ENCODE measurements at regions not wholly inside any gene's neighbourhood (a gene's known extent, or its start where the extent isn't known, plus 50 kb on each side); places are given as distances from the start of the nearest gene placed in this dataset.

DNA sequence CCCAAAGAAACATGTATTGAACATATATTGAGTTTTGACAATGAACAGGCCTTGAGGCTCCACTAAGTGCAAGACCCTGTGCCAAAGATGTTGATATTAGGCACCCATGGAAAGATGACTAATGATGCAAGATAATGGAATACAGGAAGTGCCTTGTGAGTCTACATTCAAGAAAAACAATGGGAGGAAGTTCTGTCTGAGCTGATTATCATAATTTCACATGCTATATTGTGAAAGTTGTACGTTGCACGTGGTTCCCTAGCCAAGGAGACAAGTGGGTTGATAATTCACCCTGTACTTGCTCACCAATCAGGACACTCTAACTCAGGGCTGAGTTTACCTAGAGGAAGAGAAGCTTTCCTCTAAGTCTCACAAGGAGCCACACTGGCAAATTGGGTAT lies 186.9 kb upstream of the STAC start:
- WGBS, result 95% methylated on average over 2 of the region's 2 CpGs
- H3K9me3 ChIP-seq (ENCODE audit: insufficient read depth, low read depth, low read length), result no peaks in the 10 kb centered on the region
- no peak overlapping the region for H3K27ac ChIP-seq (ENCODE audit: low read depth, low read length)
- no peaks in the 10 kb centered on the region for H3K4me1 ChIP-seq (ENCODE audit: insufficient read depth, low read length)
- H3K4me3 ChIP-seq (ENCODE audit: low read length), result no peak overlapping the region
- no peaks in the 10 kb centered on the region for H3K27me3 ChIP-seq (ENCODE audit: insufficient read depth, low read length)
- no peaks in the 10 kb centered on the region for H3K36me3 ChIP-seq (ENCODE audit: insufficient read depth, low read length)
- no peak overlapping the region for H3K9ac ChIP-seq (ENCODE audit: low read depth, low read length)

- Histone ChIP-seq H3K4me1 (ENCODE audit: insufficient read depth, low read length) (no peaks in the 10 kb centered on the region), H3K9me3 (ENCODE audit: insufficient read depth, low read depth, low read length) (no peaks in the 10 kb centered on the region), H3K4me3 (ENCODE audit: low read length) (no peak overlapping the region), H3K27me3 (ENCODE audit: insufficient read depth, low read length) (no peaks in the 10 kb centered on the region), H3K9ac (ENCODE audit: low read depth, low read length) (no peak overlapping the region), H3K36me3 (ENCODE audit: insufficient read depth, low read length) (no peaks in the 10 kb centered on the region), H3K27ac (ENCODE audit: low read depth, low read length) (no peak overlapping the region)
These were observed 184.2 kb upstream of the STAC start for GRCh38 chr3:36196058-36196457.

DNA sequence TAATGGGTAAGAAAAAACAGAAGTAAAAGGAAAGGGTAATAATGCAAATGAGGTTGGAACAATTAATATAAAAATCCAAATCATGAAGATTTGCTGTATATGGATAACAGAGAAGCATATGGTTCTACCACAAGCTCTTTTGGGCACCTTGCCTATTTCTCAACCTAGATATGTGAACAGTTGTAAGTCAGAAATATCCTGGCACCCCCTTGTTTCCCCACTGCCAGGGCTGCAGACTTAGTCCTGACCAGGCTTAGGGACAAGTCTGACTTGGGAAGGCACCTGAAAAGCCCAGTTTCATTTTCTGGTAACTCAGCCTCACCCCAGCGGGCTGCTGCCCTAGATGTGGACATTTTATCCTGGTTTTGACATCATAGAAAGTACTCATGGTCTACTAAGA lies 183.2 kb upstream of the STAC start:
- no peak overlapping the region for H3K9ac ChIP-seq (ENCODE audit: low read depth, low read length)
- H3K9me3 ChIP-seq (ENCODE audit: insufficient read depth, low read depth, low read length), result no peaks in the 10 kb centered on the region
- no peaks in the 10 kb centered on the region for H3K36me3 ChIP-seq (ENCODE audit: insufficient read depth, low read length)
- WGBS, result 100% methylated on average over 1 of the region's 1 CpG
- H3K27ac ChIP-seq (ENCODE audit: low read depth, low read length), result no peak overlapping the region
- H3K4me3 ChIP-seq (ENCODE audit: low read length), result no peak overlapping the region
- no peaks in the 10 kb centered on the region for H3K27me3 ChIP-seq (ENCODE audit: insufficient read depth, low read length)
- peaks cover 6% of the 10 kb centered on the region for H3K4me1 ChIP-seq (ENCODE audit: insufficient read depth, low read length)

GRCh38 chr3:36201546-36201945 lies 178.8 kb upstream of the STAC start:
- Histone ChIP-seq H3K36me3 (ENCODE audit: insufficient read depth, low read length) (no peaks in the 10 kb centered on the region), H3K27ac (ENCODE audit: low read depth, low read length) (no peak overlapping the region), H3K27me3 (ENCODE audit: insufficient read depth, low read length) (no peaks in the 10 kb centered on the region), H3K9me3 (ENCODE audit: insufficient read depth, low read depth, low read length) (no peaks in the 10 kb centered on the region), H3K4me3 (ENCODE audit: low read length) (no peak overlapping the region), H3K9ac (ENCODE audit: low read depth, low read length) (no peak overlapping the region), H3K4me1 (ENCODE audit: insufficient read depth, low read length) (peaks cover 6% of the 10 kb centered on the region)

GRCh38 chr3:36206956-36207580 lies 173.2 kb upstream of the STAC start:
- peak overlapping the region; percentile 2; the same call in 1 of the 2 replicates for H3K4me3 ChIP-seq (ENCODE audit: low read length)
- no peak overlapping the region for H3K9ac ChIP-seq (ENCODE audit: low read depth, low read length)
- peaks cover 17% of the 10 kb centered on the region for H3K4me1 ChIP-seq (ENCODE audit: insufficient read depth, low read length)
- H3K27me3 ChIP-seq (ENCODE audit: insufficient read depth, low read length), result no peaks in the 10 kb centered on the region
- no peaks in the 10 kb centered on the region for H3K9me3 ChIP-seq (ENCODE audit: insufficient read depth, low read depth, low read length)
- 25% methylated on average over 2 of the region's 4 CpGs for WGBS
- no peak overlapping the region for H3K27ac ChIP-seq (ENCODE audit: low read depth, low read length)
- no peaks in the 10 kb centered on the region for H3K36me3 ChIP-seq (ENCODE audit: insufficient read depth, low read length)

DNA sequence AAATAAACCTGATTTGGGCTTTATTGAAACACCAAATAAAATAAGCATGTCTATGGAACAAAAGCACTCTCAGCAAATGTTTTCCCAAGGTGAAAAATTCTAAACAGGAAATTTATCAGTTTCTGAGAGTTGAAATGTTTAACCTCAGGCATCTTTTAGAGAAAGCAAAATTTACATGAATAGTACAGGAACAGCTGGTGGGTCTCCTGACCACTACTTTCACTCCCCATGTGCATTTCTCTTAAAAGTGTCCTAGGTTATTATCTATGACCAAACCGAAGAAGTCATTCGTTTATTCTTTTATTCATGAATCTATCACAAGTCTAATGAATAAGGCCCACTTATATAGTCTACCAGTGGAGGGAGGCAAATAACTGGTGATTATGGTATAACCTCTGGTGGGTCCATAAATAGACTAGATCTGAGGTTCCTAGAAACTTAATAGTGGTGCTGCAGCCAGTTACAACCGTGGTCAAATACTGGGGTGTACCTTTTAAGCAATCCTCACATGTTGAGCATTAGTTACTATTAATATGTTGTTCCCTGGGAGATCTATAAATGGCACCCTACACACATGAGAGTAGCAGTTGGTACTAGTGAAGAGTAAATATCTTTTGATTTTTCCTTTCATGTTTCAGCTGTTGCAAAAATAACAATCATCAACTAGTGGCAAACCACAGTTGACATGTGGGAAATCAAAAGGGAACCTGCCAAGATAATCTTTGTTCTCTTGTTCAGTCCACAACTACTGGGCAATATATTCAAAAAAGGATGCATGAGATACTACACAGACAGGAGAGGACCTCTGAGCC lies 169.3 kb upstream of the STAC start:
- no peaks in the 10 kb centered on the region for H3K27me3 ChIP-seq (ENCODE audit: insufficient read depth, low read length)
- H3K27ac ChIP-seq (ENCODE audit: low read depth, low read length), result no peak overlapping the region
- H3K9me3 ChIP-seq (ENCODE audit: insufficient read depth, low read depth, low read length), result no peaks in the 10 kb centered on the region
- no peaks in the 10 kb centered on the region for H3K36me3 ChIP-seq (ENCODE audit: insufficient read depth, low read length)
- H3K4me3 ChIP-seq (ENCODE audit: low read length), result no peak overlapping the region
- WGBS, result 87% methylated on average over 3 of the region's 3 CpGs
- no peak overlapping the region for H3K9ac ChIP-seq (ENCODE audit: low read depth, low read length)
- H3K4me1 ChIP-seq (ENCODE audit: insufficient read depth, low read length), result peaks cover 17% of the 10 kb centered on the region

- no peaks in the 10 kb centered on the region for H3K27me3 ChIP-seq (ENCODE audit: insufficient read depth, low read length)
- no peaks in the 10 kb centered on the region for H3K9me3 ChIP-seq (ENCODE audit: insufficient read depth, low read depth, low read length)
- no peak overlapping the region for H3K9ac ChIP-seq (ENCODE audit: low read depth, low read length)
- no peaks in the 10 kb centered on the region for H3K36me3 ChIP-seq (ENCODE audit: insufficient read depth, low read length)
- no peak overlapping the region for H3K4me3 ChIP-seq (ENCODE audit: low read length)
- H3K27ac ChIP-seq (ENCODE audit: low read depth, low read length), result no peak overlapping the region
- peaks cover 15% of the 10 kb centered on the region for H3K4me1 ChIP-seq (ENCODE audit: insufficient read depth, low read length)
These were observed 168.7 kb upstream of the STAC start for GRCh38 chr3:36211652-36211999.

DNA sequence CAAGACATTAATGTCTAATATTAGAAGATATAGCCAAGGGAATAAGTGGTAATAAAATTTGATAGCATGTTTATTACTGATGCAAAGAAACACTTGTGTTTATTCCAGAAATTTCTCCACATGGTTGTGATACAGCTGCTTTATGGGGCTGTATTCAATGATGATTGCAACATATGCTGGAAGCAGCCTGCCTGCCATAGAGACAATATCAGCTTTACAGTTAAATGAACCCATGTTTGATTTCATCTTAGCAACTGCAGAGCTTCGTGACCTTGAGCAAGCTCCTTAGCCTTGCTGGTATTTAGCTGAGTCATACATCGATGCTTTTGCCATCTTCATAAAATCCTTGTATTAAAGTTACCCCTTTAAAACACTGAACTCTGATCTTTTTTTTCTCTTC lies 168.1 kb upstream of the STAC start:
- no peak overlapping the region for H3K4me3 ChIP-seq (ENCODE audit: low read length)

DNA sequence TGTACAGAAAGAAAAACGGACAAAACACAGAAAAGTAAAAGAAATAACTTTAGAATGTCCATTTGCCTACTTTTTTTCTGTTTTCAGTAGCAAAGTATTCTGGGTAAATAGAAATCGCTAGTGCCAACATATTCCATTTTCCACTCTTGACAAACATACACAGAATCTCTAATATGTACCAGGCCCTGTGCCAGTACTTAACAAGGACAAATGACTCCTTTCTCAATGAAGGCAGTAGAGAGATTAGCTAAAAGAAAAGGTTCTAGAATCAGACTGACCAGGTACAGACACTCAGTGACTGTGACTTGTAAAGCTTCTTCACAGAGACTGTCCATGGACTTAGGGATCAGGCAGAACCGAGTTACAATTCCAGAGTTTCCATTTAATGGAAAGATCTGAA lies 165.8 kb upstream of the STAC start:
- H3K36me3 ChIP-seq (ENCODE audit: insufficient read depth, low read length), result no peaks in the 10 kb centered on the region
- no peak overlapping the region for H3K9ac ChIP-seq (ENCODE audit: low read depth, low read length)
- no peak overlapping the region for H3K27ac ChIP-seq (ENCODE audit: low read depth, low read length)
- no peaks in the 10 kb centered on the region for H3K9me3 ChIP-seq (ENCODE audit: insufficient read depth, low read depth, low read length)
- 95% methylated on average over 2 of the region's 3 CpGs for WGBS
- H3K27me3 ChIP-seq (ENCODE audit: insufficient read depth, low read length), result no peaks in the 10 kb centered on the region
- H3K4me3 ChIP-seq (ENCODE audit: low read length), result no peak overlapping the region
- no peaks in the 10 kb centered on the region for H3K4me1 ChIP-seq (ENCODE audit: insufficient read depth, low read length)

More for the DNA sequence above, 168.1 kb upstream of the STAC start:
- H3K36me3 ChIP-seq (ENCODE audit: insufficient read depth, low read length), result no peaks in the 10 kb centered on the region
- peaks cover 9% of the 10 kb centered on the region for H3K4me1 ChIP-seq (ENCODE audit: insufficient read depth, low read length)
- no peak overlapping the region for H3K9ac ChIP-seq (ENCODE audit: low read depth, low read length)
- H3K27me3 ChIP-seq (ENCODE audit: insufficient read depth, low read length), result no peaks in the 10 kb centered on the region
- H3K9me3 ChIP-seq (ENCODE audit: insufficient read depth, low read depth, low read length), result no peaks in the 10 kb centered on the region
- WGBS, result 97% methylated on average over 2 of the region's 2 CpGs
- H3K27ac ChIP-seq (ENCODE audit: low read depth, low read length), result no peak overlapping the region

DNA sequence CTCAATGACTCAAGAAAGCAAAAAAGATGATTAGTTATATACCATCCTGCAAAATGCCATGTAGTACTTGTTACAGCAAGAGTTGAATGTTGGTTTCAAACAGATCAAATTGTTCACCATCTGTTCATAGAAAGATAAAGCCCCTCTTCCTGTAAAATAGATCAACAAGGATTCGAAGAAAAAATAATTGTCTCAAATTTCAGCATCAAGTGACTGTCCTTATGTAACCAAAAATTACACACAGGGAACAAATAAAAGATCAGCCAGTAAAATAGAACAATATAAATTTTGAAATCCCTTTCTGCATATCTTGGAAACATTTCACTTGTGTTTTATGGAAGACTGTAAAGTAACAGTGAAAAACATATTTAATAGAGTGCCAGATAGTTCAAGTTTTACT lies 165.1 kb upstream of the STAC start:
- Histone ChIP-seq H3K36me3 (ENCODE audit: insufficient read depth, low read length) (no peaks in the 10 kb centered on the region), H3K9ac (ENCODE audit: low read depth, low read length) (no peak overlapping the region), H3K9me3 (ENCODE audit: insufficient read depth, low read depth, low read length) (no peaks in the 10 kb centered on the region), H3K4me1 (ENCODE audit: insufficient read depth, low read length) (no peaks in the 10 kb centered on the region), H3K4me3 (ENCODE audit: low read length) (no peak overlapping the region), H3K27me3 (ENCODE audit: insufficient read depth, low read length) (no peaks in the 10 kb centered on the region), H3K27ac (ENCODE audit: low read depth, low read length) (no peak overlapping the region)
- WGBS, result 100% methylated on average over 1 of the region's 1 CpG

GRCh38 chr3:36219398-36219797 lies 160.9 kb upstream of the STAC start:
- H3K9ac ChIP-seq (ENCODE audit: low read depth, low read length), result no peak overlapping the region
- H3K4me1 ChIP-seq (ENCODE audit: insufficient read depth, low read length), result no peaks in the 10 kb centered on the region
- no peaks in the 10 kb centered on the region for H3K27me3 ChIP-seq (ENCODE audit: insufficient read depth, low read length)
- no peaks in the 10 kb centered on the region for H3K9me3 ChIP-seq (ENCODE audit: insufficient read depth, low read depth, low read length)
- no peak overlapping the region for H3K27ac ChIP-seq (ENCODE audit: low read depth, low read length)
- no peak overlapping the region for H3K4me3 ChIP-seq (ENCODE audit: low read length)
- WGBS, result 80% methylated on average over 1 of the region's 1 CpG
- H3K36me3 ChIP-seq (ENCODE audit: insufficient read depth, low read length), result no peaks in the 10 kb centered on the region

- H3K36me3 ChIP-seq (ENCODE audit: insufficient read depth, low read length), result no peaks in the 10 kb centered on the region
- H3K27me3 ChIP-seq (ENCODE audit: insufficient read depth, low read length), result no peaks in the 10 kb centered on the region
- H3K9ac ChIP-seq (ENCODE audit: low read depth, low read length), result no peak overlapping the region
- 82% methylated on average over 2 of the region's 2 CpGs for whole genome bisulfite sequencing
- no peaks in the 10 kb centered on the region for H3K9me3 ChIP-seq (ENCODE audit: insufficient read depth, low read depth, low read length)
- H3K27ac ChIP-seq (ENCODE audit: low read depth, low read length), result no peak overlapping the region
- no peaks in the 10 kb centered on the region for H3K4me1 ChIP-seq (ENCODE audit: insufficient read depth, low read length)
- no peak overlapping the region for H3K4me3 ChIP-seq (ENCODE audit: low read length)
These were observed 160.1 kb upstream of the STAC start for GRCh38 chr3:36220173-36220572.

All from HUES64 (cell line).